ENCODE measurements at regions not wholly inside any gene's neighbourhood (a gene's known extent, or its start where the extent isn't known, plus 50 kb on each side); places are given as distances from the start of the nearest gene placed in this dataset.

- DNase-seq (ENCODE audit: insufficient read length, low spot score) (no peak), FAIRE-seq (no peak)
- no peak for TF ChIP-seq CTCF (IDR thresholded peaks at IDR 0.05; ENCODE audit: insufficient read depth, missing control alignments)
These were observed 235.8 kb upstream of the TNP1 start for GRCh38 chr2:217095511-217096205.

GRCh38 chr2:217092710-217093379 is 233.0 kb upstream of the TNP1 start:
- TF ChIP-seq CTCF (IDR thresholded peaks at IDR 0.05; ENCODE audit: insufficient read depth, missing control alignments) = no peak
- no peak for DNase-seq (ENCODE audit: insufficient read length, low spot score)
- no peak for FAIRE-seq

- no peak for FAIRE-seq
- TF ChIP-seq CTCF (IDR thresholded peaks at IDR 0.05; ENCODE audit: insufficient read depth, missing control alignments) = no peak
These were observed 231.7 kb upstream of the TNP1 start for GRCh38 chr2:217091531-217091930.

GRCh38 chr2:217090884-217091283 is 231.0 kb upstream of the TNP1 start:
- DNase-seq (ENCODE audit: insufficient read length, low spot score) (no peak), FAIRE-seq (no peak)
- TF ChIP-seq CTCF (IDR thresholded peaks at IDR 0.05; ENCODE audit: insufficient read depth, missing control alignments) = no peak

More at GRCh38 chr2:217091531-217091930, 231.7 kb upstream of the TNP1 start:
- no peak for DNase-seq (ENCODE audit: insufficient read length, low spot score)

GRCh38 chr2:217090024-217090473 is 230.2 kb upstream of the TNP1 start:
- no peak for FAIRE-seq
- no peak for TF ChIP-seq CTCF (IDR thresholded peaks at IDR 0.05; ENCODE audit: insufficient read depth, missing control alignments)
- no peak for DNase-seq (ENCODE audit: insufficient read length, low spot score)

GRCh38 chr2:217086718-217087117 is 226.9 kb upstream of the TNP1 start:
- DNase-seq (ENCODE audit: insufficient read length, low spot score) = no peak
- FAIRE-seq = no peak
- no peak for TF ChIP-seq CTCF (IDR thresholded peaks at IDR 0.05; ENCODE audit: insufficient read depth, missing control alignments)

GRCh38 chr2:217086038-217086522 is 226.2 kb upstream of the TNP1 start:
- TF ChIP-seq CTCF (IDR thresholded peaks at IDR 0.05; ENCODE audit: insufficient read depth, missing control alignments) = no peak
- DNase-seq (ENCODE audit: insufficient read length, low spot score) (no peak), FAIRE-seq (no peak)
